GM21381 (cell line): ENCODE measurements at regions not wholly inside any gene's neighbourhood (a gene's known extent, or its start where the extent isn't known, plus 50 kb on each side); places are given as distances from the start of the nearest gene placed in this dataset.
"Not testable (repeated sequence)": the region's sequence is repeated elsewhere in the genome, so short reads cannot be mapped to it uniquely, and the experiment has no call there.

ENCODE experiments used
- ATAC-seq: cut with Tn5 transposase; IDR thresholded peaks from one replicate; pipeline ENCODE4 v1.9.1; 2021; ENCODE audit warnings: mild to moderate bottlenecking, moderate library complexity; ENCODE audit not compliant: unreplicated experiment

GRCh38 chr2:136297994-136298393, 180.0 kb upstream of the CXCR4 start:
- ATAC-seq = no peak

- no peak for ATAC-seq
Observed at GRCh38 chr2:136297312-136297711, 179.4 kb upstream of the CXCR4 start.

- ATAC-seq = no peak
Observed at GRCh38 chr2:136295168-136295567, 177.2 kb upstream of the CXCR4 start.

- ATAC-seq = no peak
Observed at GRCh38 chr2:136291871-136292270, 173.9 kb upstream of the CXCR4 start.

GRCh38 chr2:136290326-136290725, 172.4 kb upstream of the CXCR4 start:
- ATAC-seq = no peak

GRCh38 chr2:136288249-136288648, 170.3 kb upstream of the CXCR4 start:
- ATAC-seq = no peak

GRCh38 chr2:136286423-136286822, 168.5 kb upstream of the CXCR4 start:
- ATAC-seq = no peak

- no peak for ATAC-seq
Observed at GRCh38 chr2:136284226-136285119, 166.5 kb upstream of the CXCR4 start.

- ATAC-seq = no peak
Observed at GRCh38 chr2:136282251-136282650, 164.3 kb upstream of the CXCR4 start.

GRCh38 chr2:136281281-136282114, 163.5 kb upstream of the CXCR4 start:
- ATAC-seq = no peak

- not testable (repeated sequence) for ATAC-seq
Observed at GRCh38 chr2:136266346-136266745, 148.4 kb upstream of the CXCR4 start.

GRCh38 chr2:136259551-136259950, 141.6 kb upstream of the CXCR4 start:
- ATAC-seq = no peak

- no peak for ATAC-seq
Observed at GRCh38 chr2:136257893-136258292, 139.9 kb upstream of the CXCR4 start.

- ATAC-seq = peak; percentile 40
Observed at GRCh38 chr2:136255648-136256461, 137.9 kb upstream of the CXCR4 start.

- ATAC-seq = peak; percentile 1
Observed at GRCh38 chr2:136255127-136255526, 137.2 kb upstream of the CXCR4 start.

- ATAC-seq = peak; percentile 33
Observed at GRCh38 chr2:136254681-136255080, 136.7 kb upstream of the CXCR4 start.

- ATAC-seq = no peak
Observed at GRCh38 chr2:136253288-136254004, 135.5 kb upstream of the CXCR4 start.

GRCh38 chr2:136251885-136252585, 134.1 kb upstream of the CXCR4 start:
- ATAC-seq = no peak

- no peak for ATAC-seq
Observed at GRCh38 chr2:136251197-136251884, 133.4 kb upstream of the CXCR4 start.
